ENCODE measurements at regions not wholly inside any gene's neighbourhood (a gene's known extent, or its start where the extent isn't known, plus 50 kb on each side); places are given as distances from the start of the nearest gene placed in this dataset.

- TF ChIP-seq POLR2A (IDR thresholded peaks at IDR 0.05; ENCODE audit: low read depth, low read length): no peak
- TF ChIP-seq POU2F2 (IDR thresholded peaks at IDR 0.05; ENCODE audit: low read depth, low read length): no peak
- no peak for TF ChIP-seq POLR2AphosphoS5 (IDR thresholded peaks at IDR 0.05; ENCODE audit: low read depth, low read length)
- no peak for TF ChIP-seq SPI1 (IDR thresholded peaks at IDR 0.05; ENCODE audit: low read depth, low read length)
These were observed 404.9 kb downstream of the BCL11B start for GRCh38 chr14:98867146-98867545.

Measured in GM12891 (cell line).